ENCODE measurements at regions not wholly inside any gene's neighbourhood (a gene's known extent, or its start where the extent isn't known, plus 50 kb on each side); places are given as distances from the start of the nearest gene placed in this dataset.

DNA sequence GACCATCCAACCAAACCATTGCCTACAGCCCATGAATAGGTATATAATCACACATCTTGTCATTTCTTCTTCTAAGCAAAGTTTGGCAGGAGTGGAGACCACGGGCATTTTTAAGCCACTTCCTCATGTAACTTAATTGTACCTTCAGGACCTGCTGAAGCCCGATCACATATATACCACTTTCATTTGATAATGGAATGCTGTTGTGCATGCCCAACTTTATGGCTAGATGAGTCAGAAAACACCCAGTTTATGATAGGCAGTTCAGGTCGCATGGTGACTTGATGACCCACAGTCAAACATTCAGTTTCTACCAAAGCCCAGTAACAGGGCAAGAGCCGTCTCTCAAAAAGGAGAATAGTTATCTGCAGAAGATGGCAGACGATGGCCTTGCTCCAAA is 2295.0 kb upstream of the ACO1 start:
- TF ChIP-seq, protein P1, sequence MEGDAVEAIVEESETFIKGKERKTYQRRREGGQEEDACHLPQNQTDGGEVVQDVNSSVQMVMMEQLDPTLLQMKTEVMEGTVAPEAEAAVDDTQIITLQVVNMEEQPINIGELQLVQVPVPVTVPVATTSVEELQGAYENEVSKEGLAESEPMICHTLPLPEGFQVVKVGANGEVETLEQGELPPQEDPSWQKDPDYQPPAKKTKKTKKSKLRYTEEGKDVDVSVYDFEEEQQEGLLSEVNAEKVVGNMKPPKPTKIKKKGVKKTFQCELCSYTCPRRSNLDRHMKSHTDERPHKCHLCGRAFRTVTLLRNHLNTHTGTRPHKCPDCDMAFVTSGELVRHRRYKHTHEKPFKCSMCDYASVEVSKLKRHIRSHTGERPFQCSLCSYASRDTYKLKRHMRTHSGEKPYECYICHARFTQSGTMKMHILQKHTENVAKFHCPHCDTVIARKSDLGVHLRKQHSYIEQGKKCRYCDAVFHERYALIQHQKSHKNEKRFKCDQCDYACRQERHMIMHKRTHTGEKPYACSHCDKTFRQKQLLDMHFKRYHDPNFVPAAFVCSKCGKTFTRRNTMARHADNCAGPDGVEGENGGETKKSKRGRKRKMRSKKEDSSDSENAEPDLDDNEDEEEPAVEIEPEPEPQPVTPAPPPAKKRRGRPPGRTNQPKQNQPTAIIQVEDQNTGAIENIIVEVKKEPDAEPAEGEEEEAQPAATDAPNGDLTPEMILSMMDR (IDR thresholded peaks at IDR 0.05): no peak
- TF ChIP-seq POLR2A (IDR thresholded peaks at IDR 0.05): no peak

Measured in right lobe of liver (tissue), 4 donors.